Neural cell (in vitro differentiated cells): ENCODE measurements at regions not wholly inside any gene's neighbourhood (a gene's known extent, or its start where the extent isn't known, plus 50 kb on each side); places are given as distances from the start of the nearest gene placed in this dataset.

Source experiments
- H2AFZ ChIP-seq: fragments of 200-600, 300-800 bp; sonication (generic), shearing (Covaris generic); 2 replicates; pipeline ENCODE4 v1.6.0; 2014; ENCODE audit warnings: low read depth, mild to moderate bottlenecking, antibody characterized with exemption, low read length, moderate library complexity
- H3F3A ChIP-seq: fragments of 200-600 bp; shearing (Covaris generic); 2 replicates; pipeline ENCODE4 v1.6.1; 2016; ENCODE audit warnings: mild to moderate bottlenecking, moderate library complexity, mixed read lengths, antibody characterized with exemption, low read length; ENCODE audit not compliant: insufficient read depth, poor library complexity, severe bottlenecking
- H3K27ac ChIP-seq: fragments of 200-600, 300-800 bp; sonication (generic), shearing (Covaris generic); 2 replicates; pipeline ENCODE4 v1.5.1; 2014; ENCODE audit warnings: mild to moderate bottlenecking, low read length, moderate library complexity
- H3K27me3 ChIP-seq: fragments of 300-800, 200-600 bp; sonication (generic), shearing (Covaris generic); 2 replicates; pipeline ENCODE4 v1.6.0; 2014; ENCODE audit warnings: mild to moderate bottlenecking, low read depth, low read length, moderate library complexity; ENCODE audit not compliant: insufficient read depth
- H3K36me3 ChIP-seq: fragments of 300-800, 200-600 bp; sonication (generic), shearing (Covaris generic); 2 replicates; pipeline ENCODE4 v1.5.1; 2014; ENCODE audit warnings: mild to moderate bottlenecking, antibody characterized with exemption, low read length, moderate library complexity; ENCODE audit not compliant: insufficient read depth
- H3K4me2 ChIP-seq: fragments of 300-800, 200-600 bp; sonication (generic), shearing (Covaris generic); 2 replicates; pipeline ENCODE4 v1.6.0; 2014; ENCODE audit warnings: mild to moderate bottlenecking, low read length
- H3K4me3 ChIP-seq: fragments of 300-800, 200-600 bp; sonication (generic), shearing (Covaris generic); 2 replicates; pipeline ENCODE4 v1.5.1; 2014; ENCODE audit warnings: mild to moderate bottlenecking, low read length, moderate library complexity
- H3K79me2 ChIP-seq: fragments of 200-600 bp; shearing (Covaris generic); replicated peaks from 2 replicates; pipeline ENCODE4 v1.6.0; 2014; ENCODE audit warnings: mild to moderate bottlenecking, low read length, moderate library complexity; ENCODE audit not compliant: insufficient read depth
- H3K9ac ChIP-seq: fragments of 300-800, 200-600 bp; sonication (generic), shearing (Covaris generic); 2 replicates; pipeline ENCODE4 v1.6.1; 2016; ENCODE audit warnings: mild to moderate bottlenecking, low read length, mixed read lengths
- H3K9me2 ChIP-seq: fragments of 200-600 bp; shearing (Covaris generic); 2 replicates; pipeline ENCODE4 v1.6.1; 2016; ENCODE audit warnings: mild to moderate bottlenecking, low read length, mixed read lengths; ENCODE audit not compliant: insufficient read depth
- H3K9me3 ChIP-seq: fragments of 200-600, 300-800 bp; sonication (generic), shearing (Covaris generic); 2 replicates; pipeline ENCODE4 v1.6.1; 2016; ENCODE audit warnings: mild to moderate bottlenecking, mixed run types, low read length, moderate library complexity, mixed read lengths
- H4K20me1 ChIP-seq: fragments of 200-600 bp; shearing (Covaris generic); 2 replicates; pipeline ENCODE4 v1.6.1; 2016; ENCODE audit warnings: mild to moderate bottlenecking, mixed run types; ENCODE audit not compliant: insufficient read depth
- CTCF ChIP-seq: fragments of 450-650 bp; IDR thresholded peaks from 2 replicates; pipeline ENCODE4 v1.5.1; 2014; ENCODE audit warnings: antibody characterized with exemption, mild to moderate bottlenecking, moderate library complexity; ENCODE audit not compliant: poor library complexity, severe bottlenecking
- EP300 ChIP-seq: fragments of 450-650 bp; conservative IDR thresholded peaks from 2 replicates; pipeline ENCODE4 v1.6.1; 2014; ENCODE audit warnings: antibody characterized with exemption, mild to moderate bottlenecking, moderate library complexity; ENCODE audit not compliant: poor library complexity, severe bottlenecking
- EZH2 ChIP-seq: fragments of 200-600, 300-800 bp; shearing (Covaris generic), sonication (generic); IDR thresholded peaks from 2 replicates; pipeline ENCODE4 v1.6.1; 2014; ENCODE audit warnings: antibody characterized with exemption, low read length, borderline replicate concordance, mild to moderate bottlenecking; ENCODE audit not compliant: insufficient read depth, poor library complexity, severe bottlenecking
- MXI1 ChIP-seq: fragments of 450-650 bp; conservative IDR thresholded peaks from 2 replicates; pipeline ENCODE4 v1.6.1; 2014; ENCODE audit warnings: antibody characterized with exemption, mild to moderate bottlenecking; ENCODE audit not compliant: poor library complexity, severe bottlenecking
- POLR2AphosphoS5 ChIP-seq: IDR thresholded peaks from 2 replicates; pipeline ENCODE4 v1.6.1; 2012
- RAD21 ChIP-seq: fragments of 450-650 bp; conservative IDR thresholded peaks from 2 replicates; pipeline ENCODE4 v1.6.1; 2014; ENCODE audit warnings: antibody characterized with exemption, mild to moderate bottlenecking, moderate library complexity
- REST ChIP-seq: IDR thresholded peaks from 2 replicates; pipeline ENCODE4 v1.6.1; 2012; ENCODE audit warnings: borderline replicate concordance
- SMC3 ChIP-seq: fragments of 450-650 bp; conservative IDR thresholded peaks from 2 replicates; pipeline ENCODE4 v1.6.1; 2014; ENCODE audit warnings: antibody characterized with exemption, mild to moderate bottlenecking, moderate library complexity; ENCODE audit not compliant: poor library complexity
- TAF1 ChIP-seq: IDR thresholded peaks from 2 replicates; pipeline ENCODE4 v1.6.1; 2012; ENCODE audit warnings: low read depth

GRCh38 chrX:43317378-43317777 is 338.7 kb upstream of the MAOA start:
- no peaks in the 10 kb centered on the region for H3K36me3 ChIP-seq
- no peaks in the 10 kb centered on the region for H3K27me3 ChIP-seq
- no peaks in the 10 kb centered on the region for H3K79me2 ChIP-seq
- H3F3A ChIP-seq: no peaks in the 10 kb centered on the region
- no peak overlapping the region for H3K4me2 ChIP-seq
- no peaks in the 10 kb centered on the region for H3K9me2 ChIP-seq
- no peak overlapping the region for H3K27ac ChIP-seq
- no peak overlapping the region for H2AFZ ChIP-seq
- no peak overlapping the region for H3K4me3 ChIP-seq
- no peaks in the 10 kb centered on the region for H4K20me1 ChIP-seq
- no peak for TF ChIP-seq EP300
- TF ChIP-seq MXI1: no peak
- H3K9me3 ChIP-seq: no peaks in the 10 kb centered on the region
- no peak overlapping the region for H3K9ac ChIP-seq

- no peaks in the 10 kb centered on the region for H3F3A ChIP-seq
- no peak overlapping the region for H3K4me3 ChIP-seq
- no peaks in the 10 kb centered on the region for H3K79me2 ChIP-seq
- H2AFZ ChIP-seq: no peak overlapping the region
- H3K9me3 ChIP-seq: no peaks in the 10 kb centered on the region
- H4K20me1 ChIP-seq: no peaks in the 10 kb centered on the region
- H3K36me3 ChIP-seq: no peaks in the 10 kb centered on the region
- H3K27ac ChIP-seq: no peak overlapping the region
- TF ChIP-seq MXI1 (no peak), POLR2AphosphoS5 (no peak), REST (no peak), SMC3 (no peak), RAD21 (no peak), CTCF (no peak), EP300 (no peak), TAF1 (no peak)
- H3K27me3 ChIP-seq: no peaks in the 10 kb centered on the region
- no peaks in the 10 kb centered on the region for H3K9me2 ChIP-seq
- H3K4me2 ChIP-seq: no peak overlapping the region
- no peak overlapping the region for H3K9ac ChIP-seq
Measured at GRCh38 chrX:43328358-43328946, 327.6 kb upstream of the MAOA start.

- no peak overlapping the region for H3K4me2 ChIP-seq
- H3K9me2 ChIP-seq: no peaks in the 10 kb centered on the region
- no peaks in the 10 kb centered on the region for H3F3A ChIP-seq
- H3K79me2 ChIP-seq: no peaks in the 10 kb centered on the region
- no peaks in the 10 kb centered on the region for H4K20me1 ChIP-seq
- H3K9me3 ChIP-seq: no peaks in the 10 kb centered on the region
- peak; percentile 43 for TF ChIP-seq CTCF
- TF ChIP-seq REST: no peak
- peak; percentile 34 for TF ChIP-seq RAD21
- peak; percentile 43 for TF ChIP-seq SMC3
- no peak for TF ChIP-seq EP300
- no peak for TF ChIP-seq TAF1
- no peak for TF ChIP-seq POLR2AphosphoS5
- TF ChIP-seq EZH2: no peak
- no peak for TF ChIP-seq MXI1
- H2AFZ ChIP-seq: no peak overlapping the region
- H3K9ac ChIP-seq: no peak overlapping the region
- no peaks in the 10 kb centered on the region for H3K27me3 ChIP-seq
- no peak overlapping the region for H3K4me3 ChIP-seq
- H3K27ac ChIP-seq: no peak overlapping the region
- no peaks in the 10 kb centered on the region for H3K36me3 ChIP-seq
Measured at GRCh38 chrX:43333543-43333942, 322.6 kb upstream of the MAOA start.
